Testis (tissue), 2 donors: ENCODE measurements at regions not wholly inside any gene's neighbourhood (a gene's known extent, or its start where the extent isn't known, plus 50 kb on each side); places are given as distances from the start of the nearest gene placed in this dataset.

Experiments
- DNase-seq: peaks from one replicate; pipeline ENCODE4 v3.0.0-alpha.2; 2019
- H3K27ac ChIP-seq, 2 donors: fragments of 200-600 bp; sonication (generic); one replicate each; pipeline ENCODE4 v1.5.1; 2019
- H3K27me3 ChIP-seq: fragments of 200-600 bp; sonication (generic); one replicate; pipeline ENCODE4 v1.5.1; 2019
- H3K36me3 ChIP-seq: fragments of 200-600 bp; sonication (generic); one replicate; pipeline ENCODE4 v1.5.1; 2017; ENCODE audit warnings: low read depth; ENCODE audit errors: missing control alignments
- H3K4me1 ChIP-seq: fragments of 200-600 bp; sonication (generic); one replicate; pipeline ENCODE4 v1.5.1; 2019
- H3K4me3 ChIP-seq, 2 donors: fragments of 200-600 bp; sonication (generic); one replicate each; pipeline ENCODE4 v1.5.1; 2017 to 2019
- H3K9me3 ChIP-seq: fragments of 200-600 bp; sonication (generic); one replicate; pipeline ENCODE4 v1.5.1; 2017
- POLR2A ChIP-seq: fragments of 450-650 bp; IDR thresholded peaks from one replicate; pipeline ENCODE4 v1.6.1; 2017; ENCODE audit warnings: antibody characterized with exemption, mild to moderate bottlenecking, moderate library complexity
- WGBS, 2 donors: methylation state at CpG; one replicate each; pipeline ENCODE4 v1.1.5; 2018; 5-methylcytosine and 5-hydroxymethylcytosine counted together
- intact Hi-C: fragments of 100-400 bp; cut with DNase I; formaldehyde crosslinking; loops from one replicate; pipeline ENCODE4 v1.15.1; 2023; ENCODE audit warnings: low total_unique reads
- TF ChIP-seq, protein P1 (sequence below), 3 experiments: fragments of 450-650 bp in 2 of 3; fragments of 200-600 bp in 1 of 3; sonication (generic) in 1 of 3; IDR thresholded peaks; one replicate each; pipeline ENCODE4 v1.5.1; 2016 to 2019; ENCODE audit warnings: antibody characterized with exemption in 3 of 3, mild to moderate bottlenecking in 2 of 3, moderate library complexity in 1 of 3

- Histone ChIP-seq H3K4me3 (no peak overlapping the region), H3K36me3 (no peaks in the 10 kb centered on the region), H3K4me1 (no peaks in the 10 kb centered on the region), H3K9me3 (no peaks in the 10 kb centered on the region), H3K27ac (no peak overlapping the region), H3K27me3 (no peaks in the 10 kb centered on the region)
- TF ChIP-seq, protein P1, sequence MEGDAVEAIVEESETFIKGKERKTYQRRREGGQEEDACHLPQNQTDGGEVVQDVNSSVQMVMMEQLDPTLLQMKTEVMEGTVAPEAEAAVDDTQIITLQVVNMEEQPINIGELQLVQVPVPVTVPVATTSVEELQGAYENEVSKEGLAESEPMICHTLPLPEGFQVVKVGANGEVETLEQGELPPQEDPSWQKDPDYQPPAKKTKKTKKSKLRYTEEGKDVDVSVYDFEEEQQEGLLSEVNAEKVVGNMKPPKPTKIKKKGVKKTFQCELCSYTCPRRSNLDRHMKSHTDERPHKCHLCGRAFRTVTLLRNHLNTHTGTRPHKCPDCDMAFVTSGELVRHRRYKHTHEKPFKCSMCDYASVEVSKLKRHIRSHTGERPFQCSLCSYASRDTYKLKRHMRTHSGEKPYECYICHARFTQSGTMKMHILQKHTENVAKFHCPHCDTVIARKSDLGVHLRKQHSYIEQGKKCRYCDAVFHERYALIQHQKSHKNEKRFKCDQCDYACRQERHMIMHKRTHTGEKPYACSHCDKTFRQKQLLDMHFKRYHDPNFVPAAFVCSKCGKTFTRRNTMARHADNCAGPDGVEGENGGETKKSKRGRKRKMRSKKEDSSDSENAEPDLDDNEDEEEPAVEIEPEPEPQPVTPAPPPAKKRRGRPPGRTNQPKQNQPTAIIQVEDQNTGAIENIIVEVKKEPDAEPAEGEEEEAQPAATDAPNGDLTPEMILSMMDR (IDR thresholded peaks at IDR 0.05) = no peak
- no peak for TF ChIP-seq POLR2A
- intact Hi-C loops = no loop called here
- no peak for DNase-seq
These were observed 1241.2 kb upstream of the CDH2 start for GRCh38 chr18:29418136-29418535.

DNA sequence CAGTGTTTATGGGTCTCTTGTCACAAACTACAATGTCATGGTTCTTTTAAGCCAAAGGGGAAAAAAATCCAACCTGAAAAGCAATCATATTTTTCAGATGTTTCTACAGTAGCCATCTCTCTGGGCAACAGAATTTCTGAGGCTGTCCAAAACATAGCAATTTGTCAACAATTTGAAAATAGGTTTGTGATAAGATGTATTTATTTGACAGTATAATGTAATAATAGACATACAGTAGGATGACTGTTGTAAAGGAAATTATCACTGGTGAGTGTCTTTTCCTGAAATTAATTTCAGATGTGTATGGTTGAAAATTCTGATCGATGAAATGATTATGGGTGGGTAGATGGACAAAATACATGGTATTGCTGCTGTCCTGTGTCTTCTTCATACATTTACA lies 1230.1 kb upstream of the CDH2 start:
- TF ChIP-seq, protein P1 (IDR thresholded peaks at IDR 0.05) = no peak
- TF ChIP-seq POLR2A = no peak
- WGBS, 2 donors = 88 to 93% methylated on average over 1 of the region's 1 CpG

DNA sequence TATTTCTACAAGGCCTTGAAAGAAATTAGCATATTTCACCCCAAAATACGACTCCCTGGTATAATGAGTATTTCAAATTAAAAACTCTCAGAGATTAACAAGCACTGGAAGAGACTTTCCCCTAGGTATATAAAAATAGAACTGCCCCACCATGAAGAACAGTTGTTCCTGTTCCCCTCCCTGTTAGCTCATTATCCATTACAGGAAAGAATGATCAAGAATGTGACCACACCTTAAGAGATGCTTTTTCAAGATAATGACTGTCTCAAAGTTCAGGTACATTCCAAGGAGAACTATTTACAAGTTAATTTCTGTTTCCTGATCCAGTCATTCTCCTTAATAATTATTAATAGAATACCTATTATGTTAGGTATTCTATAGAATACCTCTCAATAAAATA lies 1220.6 kb upstream of the CDH2 start:
- H3K4me1 ChIP-seq = no peaks in the 10 kb centered on the region
- 68 to 83% methylated on average over 1 of the region's 1 CpG for whole genome bisulfite sequencing, 2 donors
- TF ChIP-seq, protein P1 (IDR thresholded peaks at IDR 0.05) = no peak
- TF ChIP-seq POLR2A = no peak

More for the DNA sequence above, 1230.1 kb upstream of the CDH2 start:
- no peak overlapping the region for H3K4me3 ChIP-seq
- H3K9me3 ChIP-seq = no peaks in the 10 kb centered on the region
- no peak overlapping the region for H3K27ac ChIP-seq
- intact Hi-C loops = no loop called here
- no peak for DNase-seq
- no peaks in the 10 kb centered on the region for H3K4me1 ChIP-seq
- no peaks in the 10 kb centered on the region for H3K36me3 ChIP-seq
- H3K27me3 ChIP-seq = no peaks in the 10 kb centered on the region

DNA sequence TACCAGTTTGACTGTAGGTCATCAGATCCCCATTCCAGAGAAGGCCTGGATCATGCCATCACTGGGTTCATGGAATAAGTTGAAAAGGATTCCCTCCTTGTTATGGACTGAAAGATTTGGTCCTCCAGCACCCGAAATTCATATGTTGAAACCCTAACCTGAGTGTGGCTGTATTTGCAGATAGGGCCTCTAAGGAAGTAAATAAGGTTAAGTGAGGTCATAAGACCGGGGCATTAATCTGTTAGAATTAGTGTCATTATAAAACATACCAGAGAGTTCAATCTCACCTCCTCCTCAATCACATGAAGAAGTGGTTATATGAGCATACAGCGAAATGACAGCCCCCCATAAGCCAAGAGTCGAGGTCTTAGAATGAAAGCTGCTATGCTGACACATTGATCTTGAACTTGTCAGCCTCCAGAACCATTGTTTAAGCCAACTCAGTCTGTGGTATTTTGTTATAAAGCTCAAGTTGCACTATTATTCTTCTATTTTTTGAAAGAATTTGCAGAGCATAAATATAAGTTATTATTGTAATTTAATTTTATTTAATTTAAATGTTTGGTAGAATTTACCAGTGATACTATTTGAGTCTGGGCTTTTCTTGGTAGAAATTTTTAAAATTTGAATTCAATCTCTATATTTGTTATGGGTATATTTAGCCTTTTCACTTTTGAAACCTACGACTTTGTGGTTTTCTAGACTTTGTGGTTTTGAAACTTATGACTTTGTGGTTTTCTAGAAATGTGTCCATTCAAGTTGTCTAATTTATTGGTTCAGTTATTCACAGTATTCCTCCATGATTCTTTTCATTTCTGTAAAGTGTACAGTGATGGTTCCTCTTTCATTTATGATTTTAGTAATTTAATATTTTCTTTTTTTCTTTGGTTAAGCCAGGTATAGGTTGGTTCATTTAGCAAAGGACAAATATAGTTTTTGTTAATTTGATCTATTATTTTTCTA lies 1206.7 kb upstream of the CDH2 start:
- Histone ChIP-seq H3K27ac (no peak overlapping the region), H3K36me3 (no peaks in the 10 kb centered on the region), H3K4me1 (no peaks in the 10 kb centered on the region), H3K9me3 (no peaks in the 10 kb centered on the region), H3K4me3 (no peak overlapping the region), H3K27me3 (no peaks in the 10 kb centered on the region)
- TF ChIP-seq POLR2A = no peak
- TF ChIP-seq, protein P1 (IDR thresholded peaks at IDR 0.05) = no peak
- 78 to 80% methylated on average over 5 of the region's 5 CpGs for WGBS, 2 donors
- intact Hi-C loops = no loop called here
- no peak for DNase-seq

More for the DNA sequence above, 1220.6 kb upstream of the CDH2 start:
- Histone ChIP-seq H3K36me3 (no peaks in the 10 kb centered on the region), H3K27me3 (no peaks in the 10 kb centered on the region), H3K4me3 (no peak overlapping the region), H3K27ac (no peak overlapping the region), H3K9me3 (no peaks in the 10 kb centered on the region)
- intact Hi-C loops = no loop called here
- no peak for DNase-seq
